DOHH2 (cell line): ENCODE measurements at regions not wholly inside any gene's neighbourhood (a gene's known extent, or its start where the extent isn't known, plus 50 kb on each side); places are given as distances from the start of the nearest gene placed in this dataset.

Source experiments
- H3F3A ChIP-seq: fragments of 200-600 bp; sonication (generic), shearing (Covaris generic); 2 replicates; pipeline ENCODE4 v1.6.0; 2016; ENCODE audit warnings: antibody characterized with exemption, mild to moderate bottlenecking; ENCODE audit not compliant: control insufficient read depth, insufficient read depth
- H3K27ac ChIP-seq: fragments of 200-600 bp; sonication (generic); 2 replicates; pipeline ENCODE4 v1.5.1; 2014; ENCODE audit warnings: low read depth, mild to moderate bottlenecking, low read length, moderate library complexity
- H3K27me3 ChIP-seq: fragments of 200-600 bp; sonication (generic); 2 replicates; pipeline ENCODE4 v1.6.1; 2014; ENCODE audit warnings: mild to moderate bottlenecking, low read length, mixed read lengths; ENCODE audit not compliant: control insufficient read depth
- H3K36me3 ChIP-seq: fragments of 200-600 bp; sonication (generic); 2 replicates; pipeline ENCODE4 v1.6.1; 2014; ENCODE audit warnings: mild to moderate bottlenecking, low read length, moderate library complexity, mixed read lengths; ENCODE audit not compliant: control insufficient read depth
- H3K4me1 ChIP-seq: fragments of 200-600 bp; sonication (generic); 2 replicates; pipeline ENCODE4 v1.6.1; 2014; ENCODE audit warnings: mild to moderate bottlenecking, low read length, mixed read lengths; ENCODE audit not compliant: control insufficient read depth
- H3K4me2 ChIP-seq: fragments of 200-600 bp; sonication (generic); 2 replicates; pipeline ENCODE4 v1.6.0; 2014; ENCODE audit warnings: mild to moderate bottlenecking, low read length, moderate library complexity
- H3K4me3 ChIP-seq: fragments of 200-600 bp; sonication (generic); 2 replicates; pipeline ENCODE4 v1.5.1; 2014; ENCODE audit warnings: mild to moderate bottlenecking, low read length, mixed read lengths
- H3K79me2 ChIP-seq: fragments of 200-600 bp; sonication (generic); 2 replicates; pipeline ENCODE4 v1.6.1; 2014; ENCODE audit warnings: mild to moderate bottlenecking, low read length, mixed read lengths; ENCODE audit not compliant: control insufficient read depth
- H3K9me2 ChIP-seq: fragments of 200-600 bp; sonication (generic); replicated peaks from 2 replicates; pipeline ENCODE4 v1.6.1; 2014; ENCODE audit warnings: mild to moderate bottlenecking, low read length, mixed read lengths; ENCODE audit not compliant: control insufficient read depth
- H3K9me3 ChIP-seq: fragments of 200-600 bp; sonication (generic); 2 replicates; pipeline ENCODE4 v1.6.1; 2014; ENCODE audit warnings: antibody characterized with exemption, low read length, mixed read lengths; ENCODE audit not compliant: control insufficient read depth, insufficient read depth
- H4K20me1 ChIP-seq: fragments of 200-600 bp; sonication (generic); 2 replicates; pipeline ENCODE4 v1.6.0; 2014; ENCODE audit warnings: low read depth, mild to moderate bottlenecking, antibody characterized with exemption, low read length, moderate library complexity; ENCODE audit not compliant: control insufficient read depth, insufficient read depth
- EZH2phosphoT487 ChIP-seq: fragments of 200-600 bp; sonication (generic); IDR thresholded peaks from 2 replicates; pipeline ENCODE4 v1.6.1; 2017; ENCODE audit warnings: borderline replicate concordance, mild to moderate bottlenecking, antibody characterized with exemption, low read length, moderate library complexity, mixed read lengths
- TF ChIP-seq, protein P1 (sequence below): fragments of 200-600 bp; sonication (generic); IDR thresholded peaks from one replicate; pipeline ENCODE4 v1.5.1; 2014; ENCODE audit warnings: antibody characterized with exemption, mild to moderate bottlenecking, low read depth, low read length; ENCODE audit not compliant: poor library complexity, severe bottlenecking

- Histone ChIP-seq H3K4me3 (no peak overlapping the region), H3K9me2 (no peaks in the 10 kb centered on the region), H3K27ac (no peak overlapping the region), H3K36me3 (no peaks in the 10 kb centered on the region), H3F3A (no peaks in the 10 kb centered on the region), H3K4me1 (no peaks in the 10 kb centered on the region), H3K79me2 (no peaks in the 10 kb centered on the region), H3K9me3 (no peaks in the 10 kb centered on the region), H4K20me1 (no peaks in the 10 kb centered on the region), H3K4me2 (no peak overlapping the region), H3K27me3 (no peaks in the 10 kb centered on the region)
- no peak for TF ChIP-seq EZH2phosphoT487
- TF ChIP-seq, protein P1, sequence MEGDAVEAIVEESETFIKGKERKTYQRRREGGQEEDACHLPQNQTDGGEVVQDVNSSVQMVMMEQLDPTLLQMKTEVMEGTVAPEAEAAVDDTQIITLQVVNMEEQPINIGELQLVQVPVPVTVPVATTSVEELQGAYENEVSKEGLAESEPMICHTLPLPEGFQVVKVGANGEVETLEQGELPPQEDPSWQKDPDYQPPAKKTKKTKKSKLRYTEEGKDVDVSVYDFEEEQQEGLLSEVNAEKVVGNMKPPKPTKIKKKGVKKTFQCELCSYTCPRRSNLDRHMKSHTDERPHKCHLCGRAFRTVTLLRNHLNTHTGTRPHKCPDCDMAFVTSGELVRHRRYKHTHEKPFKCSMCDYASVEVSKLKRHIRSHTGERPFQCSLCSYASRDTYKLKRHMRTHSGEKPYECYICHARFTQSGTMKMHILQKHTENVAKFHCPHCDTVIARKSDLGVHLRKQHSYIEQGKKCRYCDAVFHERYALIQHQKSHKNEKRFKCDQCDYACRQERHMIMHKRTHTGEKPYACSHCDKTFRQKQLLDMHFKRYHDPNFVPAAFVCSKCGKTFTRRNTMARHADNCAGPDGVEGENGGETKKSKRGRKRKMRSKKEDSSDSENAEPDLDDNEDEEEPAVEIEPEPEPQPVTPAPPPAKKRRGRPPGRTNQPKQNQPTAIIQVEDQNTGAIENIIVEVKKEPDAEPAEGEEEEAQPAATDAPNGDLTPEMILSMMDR = no peak
These were observed 284.7 kb downstream of the SMARCA2 start for GRCh38 chr9:2299843-2300205.

DNA sequence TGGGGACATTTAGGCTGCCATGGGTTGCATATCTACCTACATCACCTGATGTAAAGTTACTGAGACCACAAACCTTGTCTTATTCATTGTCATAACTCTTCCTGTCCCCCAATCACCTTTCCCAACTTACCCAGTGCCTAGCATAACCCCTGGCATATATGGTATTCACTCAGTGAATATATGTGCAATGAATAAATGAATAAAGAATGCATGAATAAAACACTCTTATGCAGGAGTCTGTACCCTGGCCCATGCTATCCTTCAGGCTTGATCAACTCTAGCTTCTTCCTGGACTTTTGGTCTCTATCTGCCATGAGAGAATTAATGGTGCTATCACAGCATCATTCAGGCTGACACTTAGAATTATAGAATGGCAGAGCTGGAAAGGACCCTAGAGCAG lies 285.2 kb downstream of the SMARCA2 start:
- TF ChIP-seq EZH2phosphoT487 = no peak
- TF ChIP-seq, protein P1 = no peak
- Histone ChIP-seq H3K27ac (no peak overlapping the region), H3K79me2 (no peaks in the 10 kb centered on the region)

DNA sequence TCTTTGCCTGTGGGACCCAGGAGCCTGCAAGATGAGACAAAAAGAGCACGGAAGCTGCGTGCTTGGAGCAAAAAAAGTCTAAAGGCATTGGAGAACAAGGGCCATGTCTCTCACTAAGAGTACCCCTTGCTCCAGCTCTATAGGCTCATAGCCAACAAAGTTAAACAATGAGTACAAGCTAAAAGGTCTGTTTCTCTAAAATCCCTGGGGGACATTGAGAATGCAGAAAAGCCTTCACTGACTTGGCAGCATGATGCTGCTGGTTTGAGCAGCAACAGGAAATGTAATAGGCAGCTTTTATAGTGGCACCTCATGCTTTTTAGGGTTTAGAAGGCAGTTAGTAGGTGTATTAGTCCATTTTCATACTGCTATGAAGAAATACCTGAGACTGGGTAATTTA lies 287.5 kb downstream of the SMARCA2 start:
- Histone ChIP-seq H3F3A (no peaks in the 10 kb centered on the region), H3K36me3 (no peaks in the 10 kb centered on the region), H3K4me3 (no peak overlapping the region), H3K79me2 (no peaks in the 10 kb centered on the region), H3K4me1 (no peaks in the 10 kb centered on the region), H3K9me2 (no peaks in the 10 kb centered on the region), H4K20me1 (no peaks in the 10 kb centered on the region), H3K27me3 (no peaks in the 10 kb centered on the region), H3K9me3 (no peaks in the 10 kb centered on the region), H3K27ac (no peak overlapping the region), H3K4me2 (no peak overlapping the region)
- no peak for TF ChIP-seq EZH2phosphoT487
- TF ChIP-seq, protein P1 = no peak

More for the DNA sequence above, 285.2 kb downstream of the SMARCA2 start:
- Histone ChIP-seq H3K9me3 (no peaks in the 10 kb centered on the region), H3K4me3 (no peak overlapping the region), H3K4me1 (no peaks in the 10 kb centered on the region), H3K27me3 (no peaks in the 10 kb centered on the region), H3K9me2 (no peaks in the 10 kb centered on the region), H3K36me3 (no peaks in the 10 kb centered on the region), H3K4me2 (no peak overlapping the region), H3F3A (no peaks in the 10 kb centered on the region), H4K20me1 (no peaks in the 10 kb centered on the region)

GRCh38 chr9:2303056-2303455 lies 287.9 kb downstream of the SMARCA2 start:
- no peaks in the 10 kb centered on the region for H3K9me2 ChIP-seq
- TF ChIP-seq, protein P1 = no peak
- TF ChIP-seq EZH2phosphoT487 = no peak
- no peaks in the 10 kb centered on the region for H3K79me2 ChIP-seq
- H3K4me3 ChIP-seq = no peak overlapping the region
- H3F3A ChIP-seq = no peaks in the 10 kb centered on the region
- no peak overlapping the region for H3K4me2 ChIP-seq
- H4K20me1 ChIP-seq = no peaks in the 10 kb centered on the region
- no peaks in the 10 kb centered on the region for H3K36me3 ChIP-seq
- H3K27ac ChIP-seq = no peak overlapping the region
- no peaks in the 10 kb centered on the region for H3K9me3 ChIP-seq
- no peaks in the 10 kb centered on the region for H3K4me1 ChIP-seq
- H3K27me3 ChIP-seq = no peaks in the 10 kb centered on the region
